Activated CD8-positive, alpha-beta memory T cell treated with anti-CD3 and anti-CD28 coated beads for 4 hours (primary cell): ENCODE measurements at regions not wholly inside any gene's neighbourhood (a gene's known extent, or its start where the extent isn't known, plus 50 kb on each side); places are given as distances from the start of the nearest gene placed in this dataset.

Source experiments
- DNase-seq, 2 donors: peaks; one replicate each; pipeline ENCODE4 v3.0.0-alpha.2; 2020; ENCODE audit warnings: low read depth in 2 of 2

- no peak for DNase-seq
These were observed 517.3 kb downstream of the TBC1D22A start for GRCh38 chr22:47279746-47280145.

- DNase-seq = no peak
These were observed 516.9 kb downstream of the TBC1D22A start for GRCh38 chr22:47279337-47279736.

GRCh38 chr22:47278655-47279054 lies 516.2 kb downstream of the TBC1D22A start:
- DNase-seq = no peak

GRCh38 chr22:47277531-47277930 lies 515.1 kb downstream of the TBC1D22A start:
- DNase-seq = no peak

DNA sequence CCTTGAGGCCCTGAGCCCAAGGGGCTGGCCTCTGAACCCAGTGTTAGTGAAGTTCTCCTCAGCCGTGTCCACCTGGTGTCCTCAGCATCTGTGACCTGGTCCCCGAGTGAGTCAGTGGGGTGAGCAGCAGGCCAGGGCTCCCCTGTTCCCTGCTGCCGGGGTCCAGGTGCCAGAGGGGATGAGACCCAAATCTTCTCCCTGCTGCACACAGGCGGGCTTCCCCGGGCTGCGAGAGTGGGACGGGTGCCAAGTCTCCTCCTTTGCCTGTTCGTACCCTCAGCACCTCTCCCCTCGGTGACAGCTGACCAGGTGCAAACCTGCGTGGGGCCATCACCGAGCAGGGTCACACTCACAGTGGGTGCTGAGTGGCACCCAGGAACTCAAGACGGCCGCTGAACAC lies 514.5 kb downstream of the TBC1D22A start:
- no peak for DNase-seq

DNA sequence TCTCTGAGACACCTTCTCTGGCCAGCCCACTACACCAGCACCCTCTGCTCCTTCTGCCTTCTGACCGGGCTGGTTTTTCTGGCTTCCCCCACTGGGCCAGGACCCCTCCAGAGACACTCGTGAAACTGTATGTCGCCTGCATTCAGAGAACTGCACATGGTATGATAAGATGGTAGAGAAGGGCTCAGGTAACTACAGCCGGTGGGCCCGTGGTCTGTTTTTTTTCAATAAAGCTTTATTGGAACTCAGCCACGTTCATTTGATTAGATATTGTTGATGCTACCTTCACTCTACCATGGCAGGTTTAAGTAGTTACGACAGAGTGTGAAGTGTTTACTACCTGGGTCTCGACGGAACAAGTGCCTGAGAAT lies 514.0 kb downstream of the TBC1D22A start:
- no peak for DNase-seq

DNA sequence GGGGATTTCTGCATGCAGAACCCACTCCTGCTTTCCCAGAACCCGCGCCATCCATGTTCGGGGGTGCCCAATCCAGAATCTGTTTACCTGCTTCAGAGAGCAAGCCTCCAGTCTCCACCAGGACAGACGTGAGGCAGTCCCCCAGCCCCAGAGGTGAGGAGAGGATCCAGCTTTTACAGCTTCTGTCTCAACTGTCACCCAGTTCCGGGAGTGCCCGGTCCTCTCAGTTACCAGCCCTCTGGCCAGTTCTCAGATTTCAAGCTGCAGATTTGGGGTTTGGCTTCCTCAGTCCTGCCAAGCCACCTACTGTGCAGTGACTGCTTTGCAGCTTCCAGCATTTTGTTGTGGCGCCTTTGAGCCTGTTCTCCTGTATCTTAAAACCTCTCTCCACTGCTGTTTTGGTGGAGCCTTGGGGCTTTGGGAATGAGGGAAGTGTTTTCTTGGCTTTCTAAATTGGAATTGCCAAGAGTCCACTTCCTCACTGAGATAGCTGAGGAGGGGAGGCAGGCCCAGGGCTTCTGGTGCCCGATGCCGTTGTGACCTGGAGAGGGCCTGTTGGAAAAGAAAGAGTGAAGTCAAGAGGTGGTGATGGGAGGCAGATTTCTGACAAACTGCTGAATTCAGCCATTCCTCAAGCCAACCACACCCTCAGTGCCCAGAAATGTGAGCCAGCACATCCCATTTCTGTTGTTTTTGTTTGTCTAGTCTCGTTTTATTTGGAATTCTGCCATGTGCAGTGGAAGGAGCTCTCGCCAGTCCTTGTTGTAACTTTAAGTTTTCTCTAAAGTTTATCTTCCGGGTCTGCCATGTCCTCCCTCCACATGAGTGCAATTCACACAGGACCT lies 513.4 kb downstream of the TBC1D22A start:
- no peak for DNase-seq

DNA sequence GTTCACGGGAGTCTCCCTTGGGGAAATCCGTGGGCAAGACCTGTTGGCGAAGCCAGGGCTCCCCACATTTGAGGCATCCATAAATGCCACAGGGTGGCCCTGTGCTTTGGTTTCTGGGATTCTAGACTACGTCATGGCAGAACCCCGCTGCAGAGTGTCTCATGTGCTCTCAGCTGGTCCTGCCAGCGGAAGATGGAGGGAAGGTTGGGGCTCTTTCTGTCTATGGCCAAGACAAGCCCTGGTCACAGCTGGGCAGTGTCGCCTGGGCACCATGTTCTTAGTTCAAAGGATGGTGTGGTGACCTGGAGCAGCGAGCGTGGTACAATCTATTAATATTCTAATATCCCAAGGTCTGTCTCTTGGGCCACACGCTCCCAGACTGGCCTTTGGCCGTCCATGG lies 511.7 kb downstream of the TBC1D22A start:
- no peak for DNase-seq

- no peak for DNase-seq
These were observed 508.1 kb downstream of the TBC1D22A start for GRCh38 chr22:47270463-47271135.

- DNase-seq = no peak
These were observed 507.2 kb downstream of the TBC1D22A start for GRCh38 chr22:47269516-47270088.

GRCh38 chr22:47267513-47268282 lies 505.2 kb downstream of the TBC1D22A start:
- DNase-seq = no peak

- DNase-seq = no peak
These were observed 503.9 kb downstream of the TBC1D22A start for GRCh38 chr22:47266329-47266728.

- DNase-seq = no peak
These were observed 498.1 kb downstream of the TBC1D22A start for GRCh38 chr22:47260551-47260950.

DNA sequence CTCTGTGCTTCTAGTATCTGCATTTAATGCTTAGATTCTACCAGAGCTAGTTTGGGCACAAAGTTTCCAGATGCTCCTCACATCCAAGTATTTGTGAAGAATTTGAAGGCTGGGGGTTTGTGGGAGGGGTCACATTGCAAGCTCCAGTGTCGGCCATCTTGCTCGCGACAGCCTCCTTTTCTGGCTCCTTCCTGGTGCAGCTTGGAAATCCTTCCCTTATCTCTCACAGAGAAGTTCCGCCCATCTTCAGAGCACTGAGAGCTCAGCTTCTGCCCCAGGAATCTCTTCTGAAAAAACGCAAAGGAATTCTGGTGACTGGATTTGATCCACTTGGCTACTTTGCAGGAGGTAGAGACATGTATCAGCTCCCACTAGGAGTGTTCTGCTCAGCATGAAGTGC lies 497.5 kb downstream of the TBC1D22A start:
- DNase-seq = no peak

DNA sequence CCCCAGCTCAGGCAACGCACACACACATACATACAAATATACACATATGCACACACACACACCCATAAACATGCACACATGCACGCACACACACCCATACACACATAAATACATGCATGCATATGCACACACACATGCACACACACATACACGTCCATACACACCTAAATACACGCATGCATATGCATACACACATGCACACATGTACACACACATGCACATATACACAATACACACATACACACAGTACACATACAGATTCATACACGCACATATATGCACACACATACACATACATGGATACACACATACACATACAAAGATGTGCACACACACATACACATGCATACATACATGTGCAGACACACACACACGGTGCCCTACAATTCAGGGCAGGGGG lies 496.6 kb downstream of the TBC1D22A start:
- DNase-seq = no peak

DNA sequence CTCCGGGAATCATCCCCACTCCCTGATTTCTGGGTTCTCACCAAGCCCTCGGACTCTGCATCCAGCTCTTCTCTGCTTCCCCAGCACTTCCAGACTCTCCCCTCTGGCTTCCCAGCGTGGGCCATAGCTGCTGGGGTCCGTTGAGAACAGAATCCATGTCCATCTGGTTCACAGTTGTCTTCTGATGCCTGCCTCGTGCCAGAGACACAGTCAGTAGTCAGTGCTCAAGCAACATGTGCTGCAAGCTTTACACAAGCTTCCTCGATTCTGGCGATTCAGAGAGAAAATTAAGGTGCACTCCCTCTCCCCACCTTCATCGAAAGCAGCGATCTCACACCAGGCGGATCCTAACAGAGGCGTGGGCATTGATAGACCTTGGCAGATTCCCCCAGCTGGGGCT lies 495.5 kb downstream of the TBC1D22A start:
- DNase-seq = no peak

DNA sequence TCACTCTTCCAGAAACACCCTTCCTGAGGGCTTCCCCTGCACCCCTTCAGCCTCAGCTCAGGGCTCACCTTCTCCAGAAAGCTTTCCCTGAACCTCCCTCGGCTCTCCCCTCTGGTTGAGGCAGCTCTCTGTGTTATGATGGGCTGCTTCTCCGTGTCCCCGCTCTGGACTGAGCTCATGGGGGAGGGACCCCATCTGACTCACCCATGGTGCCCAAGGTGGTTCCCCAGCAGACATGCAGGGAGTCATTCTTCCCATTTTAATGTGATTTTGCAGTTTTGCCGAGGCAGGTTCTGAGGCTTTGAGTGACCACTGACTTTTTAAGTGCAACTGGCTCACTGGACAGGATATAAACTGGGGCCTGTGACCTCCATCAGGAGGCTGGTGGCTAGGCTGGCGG lies 495.1 kb downstream of the TBC1D22A start:
- DNase-seq = no peak

DNA sequence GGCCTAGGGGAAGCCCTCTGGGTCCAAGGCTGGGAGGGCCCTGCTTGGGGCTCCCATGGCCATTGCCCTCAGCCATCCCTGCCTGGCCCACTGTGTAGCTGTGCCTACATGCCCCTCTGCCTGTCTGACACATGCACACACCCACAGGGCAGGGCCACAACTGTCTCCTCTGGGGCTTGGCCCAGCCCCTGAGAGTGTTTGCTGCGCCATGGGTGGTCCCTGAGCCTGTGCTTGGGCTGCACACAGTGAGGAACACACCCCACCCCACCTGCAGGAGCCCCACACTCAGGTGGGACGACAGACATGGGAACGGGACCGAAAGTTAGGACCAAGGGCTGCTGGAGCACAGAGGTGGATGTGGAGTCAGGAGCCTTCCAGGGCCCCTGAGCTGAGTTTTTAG lies 489.5 kb downstream of the TBC1D22A start:
- DNase-seq = no peak

DNA sequence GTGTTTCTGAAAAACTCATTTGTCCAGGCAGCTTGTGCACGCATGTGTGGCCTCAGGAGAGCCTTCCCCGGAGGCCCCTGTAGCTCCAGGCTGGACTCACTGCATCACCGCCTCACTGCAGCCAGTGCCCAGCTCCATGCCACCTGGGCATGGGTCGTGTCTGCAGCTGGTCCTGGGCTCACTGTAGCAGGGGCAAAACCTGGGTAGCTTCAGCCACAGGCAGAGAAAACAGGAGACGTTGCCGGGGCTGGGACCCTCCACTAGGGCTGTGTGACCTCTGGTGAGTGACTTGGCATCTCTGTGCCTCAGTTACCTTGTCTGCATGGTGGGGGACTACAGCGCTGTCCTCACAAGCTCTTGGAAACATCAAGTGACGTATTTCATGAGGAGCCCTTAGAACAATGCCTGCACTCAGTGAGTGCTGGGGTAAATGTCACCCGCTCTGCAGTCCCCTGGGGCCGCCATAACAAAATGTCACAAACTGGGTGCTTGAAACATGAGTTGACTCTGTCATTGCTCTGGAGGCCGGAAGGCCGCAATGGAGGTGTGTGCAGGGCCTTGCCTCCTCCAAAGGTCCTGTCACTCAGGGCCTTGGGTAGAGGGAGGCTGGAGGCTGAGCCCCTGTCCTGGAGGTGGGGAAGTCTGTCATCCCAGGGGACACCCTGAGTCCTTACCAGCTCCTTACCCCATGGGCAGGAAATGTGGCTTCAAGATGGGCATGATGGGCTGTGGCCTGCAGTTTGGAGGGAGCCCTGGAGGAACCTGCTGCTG lies 488.7 kb downstream of the TBC1D22A start:
- no peak for DNase-seq

DNA sequence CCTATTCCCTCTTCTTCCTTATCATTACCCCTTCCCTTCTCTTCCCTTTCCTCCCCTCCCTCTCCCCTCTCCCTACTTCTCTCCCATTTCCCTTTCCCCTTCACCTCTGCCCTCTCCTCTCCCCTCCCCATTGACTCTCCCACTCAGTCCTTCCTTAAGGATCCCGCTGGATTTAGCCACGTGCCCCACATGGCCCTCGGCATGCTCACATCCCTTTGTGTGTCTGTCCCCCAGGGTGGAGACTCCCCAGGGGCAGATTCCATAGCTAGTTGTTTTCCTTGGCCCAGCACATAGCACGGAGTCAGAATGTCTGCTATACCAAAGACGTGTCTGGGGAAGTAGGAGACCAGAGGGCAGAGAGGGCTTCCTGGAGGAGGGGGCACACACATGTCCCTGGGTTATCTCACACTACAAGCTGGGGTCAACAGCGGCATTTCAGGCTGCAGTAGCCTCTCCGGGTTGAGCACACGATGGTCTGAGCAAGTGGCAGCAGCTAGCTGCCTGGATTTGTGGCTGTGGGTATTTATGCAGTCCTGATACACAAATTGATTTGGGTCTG lies 487.0 kb downstream of the TBC1D22A start:
- DNase-seq = no peak

- no peak for DNase-seq
These were observed 486.5 kb downstream of the TBC1D22A start for GRCh38 chr22:47248925-47249324.
